Trophoblast cell (in vitro differentiated cells and primary cell): ENCODE measurements at regions not wholly inside any gene's neighbourhood (a gene's known extent, or its start where the extent isn't known, plus 50 kb on each side); places are given as distances from the start of the nearest gene placed in this dataset.

Source experiments
- DNase-seq, 2 donors: peaks; one replicate each; pipeline ENCODE4 v3.0.0-alpha.2; 2016
- H2AFZ ChIP-seq: 2 replicates; pipeline ENCODE4 v1.6.1; 2013; ENCODE audit warnings: low read length, moderate library complexity, mild to moderate bottlenecking; ENCODE audit not compliant: insufficient read depth, poor library complexity
- H2AK5ac ChIP-seq: 2 replicates; pipeline ENCODE4 v1.6.1; 2013; ENCODE audit warnings: mild to moderate bottlenecking, low read length
- H2BK120ac ChIP-seq: 2 replicates; pipeline ENCODE4 v1.6.1; 2013; ENCODE audit warnings: low read length, mild to moderate bottlenecking, moderate library complexity; ENCODE audit not compliant: insufficient read depth, poor library complexity
- H2BK12ac ChIP-seq: 2 replicates; pipeline ENCODE4 v1.6.1; 2013; ENCODE audit warnings: mild to moderate bottlenecking, low read length, moderate library complexity
- H2BK5ac ChIP-seq: 2 replicates; pipeline ENCODE4 v1.6.1; 2013; ENCODE audit warnings: low read length, low read depth, moderate library complexity, mild to moderate bottlenecking; ENCODE audit not compliant: poor library complexity
- H3K14ac ChIP-seq: 2 replicates; pipeline ENCODE4 v1.6.1; 2013; ENCODE audit warnings: mild to moderate bottlenecking, low read length
- H3K18ac ChIP-seq: 2 replicates; pipeline ENCODE4 v1.6.1; 2013; ENCODE audit warnings: mild to moderate bottlenecking, low read length
- H3K23ac ChIP-seq: 2 replicates; pipeline ENCODE4 v1.6.1; 2013; ENCODE audit warnings: low read length
- H3K27ac ChIP-seq: 2 replicates; pipeline ENCODE4 v1.5.1; 2013; ENCODE audit warnings: low read depth, mild to moderate bottlenecking, inconsistent platforms, low read length, moderate library complexity
- H3K27me3 ChIP-seq: 2 replicates; pipeline ENCODE4 v1.6.1; 2013; ENCODE audit warnings: inconsistent platforms, mild to moderate bottlenecking, low read length, moderate library complexity; ENCODE audit not compliant: insufficient read depth
- H3K36me3 ChIP-seq, 2 experiments: 1 replicate in 1 of 2; 2 replicates in 1 of 2; pipeline ENCODE4 v1.6.1; 2013; ENCODE audit warnings: low read length in 2 of 2, mild to moderate bottlenecking in 2 of 2, moderate library complexity in 1 of 2; ENCODE audit not compliant: insufficient read depth in 2 of 2, control insufficient read depth in 1 of 2
- H3K4ac ChIP-seq: 2 replicates; pipeline ENCODE4 v1.6.1; 2013; ENCODE audit warnings: low read depth, mild to moderate bottlenecking, low read length, moderate library complexity
- H3K4me1 ChIP-seq, 2 experiments: 1 replicate in 1 of 2; 2 replicates in 1 of 2; pipeline ENCODE4 v1.6.1; 2013; ENCODE audit warnings: low read length in 2 of 2, mild to moderate bottlenecking in 2 of 2, moderate library complexity in 1 of 2; ENCODE audit not compliant: insufficient read depth in 2 of 2, control insufficient read depth in 1 of 2
- H3K4me2 ChIP-seq: 2 replicates; pipeline ENCODE4 v1.6.1; 2013; ENCODE audit warnings: inconsistent platforms, mild to moderate bottlenecking, low read length, moderate library complexity
- H3K4me3 ChIP-seq: 2 replicates; pipeline ENCODE4 v1.5.1; 2013; ENCODE audit warnings: mild to moderate bottlenecking, low read depth, low read length, inconsistent platforms
- H3K79me1 ChIP-seq: one replicate; pipeline ENCODE4 v1.6.1; 2013; ENCODE audit warnings: low read length
- H3K79me2 ChIP-seq: 2 replicates; pipeline ENCODE4 v1.6.1; 2013; ENCODE audit warnings: low read length, mild to moderate bottlenecking; ENCODE audit not compliant: control insufficient read depth, insufficient read depth, poor library complexity
- H3K9ac ChIP-seq: 2 replicates; pipeline ENCODE4 v1.6.1; 2013; ENCODE audit warnings: mild to moderate bottlenecking, low read length
- H3K9me3 ChIP-seq: 2 replicates; pipeline ENCODE4 v1.6.1; 2013; ENCODE audit warnings: low read depth, mild to moderate bottlenecking, control low read depth, inconsistent platforms, low read length; ENCODE audit not compliant: insufficient read depth
- H4K12ac ChIP-seq: 2 replicates; pipeline ENCODE4 v1.6.1; 2013; ENCODE audit warnings: low read depth, mild to moderate bottlenecking, low read length, moderate library complexity
- H4K8ac ChIP-seq: 2 replicates; pipeline ENCODE4 v1.6.1; 2013; ENCODE audit warnings: low read depth, mild to moderate bottlenecking, low read length, moderate library complexity
- H4K91ac ChIP-seq: one replicate; pipeline ENCODE4 v1.6.1; 2013; ENCODE audit warnings: low read depth, mild to moderate bottlenecking, low read length, moderate library complexity
- whole genome bisulfite sequencing: extraction: QIAGEN DNeasy Blood & Tissue Kit; methylation state at CpG from one replicate; pipeline ENCODE4 v1.1.7; 2013; ENCODE audit warnings: missing lambda C conversion rate; ENCODE audit not compliant: insufficient read length, insufficient coverage; ENCODE audit errors: extremely low coverage; 5-methylcytosine and 5-hydroxymethylcytosine counted together

DNA sequence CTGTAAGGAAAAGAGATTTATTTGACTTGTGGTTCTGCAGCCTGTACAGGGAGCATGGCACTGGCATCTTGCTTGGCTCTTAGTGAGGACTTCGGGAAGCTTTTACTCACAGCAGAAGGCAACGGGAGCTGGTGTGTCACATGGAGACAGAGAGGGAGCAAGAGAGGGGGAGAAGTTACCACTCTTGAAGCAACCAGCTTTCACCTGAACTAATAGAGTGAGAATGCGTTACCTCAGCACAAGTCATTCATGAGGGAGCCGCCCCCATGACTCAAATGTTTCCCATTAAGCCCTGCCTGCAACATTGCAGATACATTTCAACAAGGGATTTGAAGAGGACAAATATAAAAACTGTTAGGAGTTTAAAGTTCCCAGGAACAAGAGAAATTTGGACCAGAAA, 190.0 kb downstream of the CYRIA start:
- H3K36me3 ChIP-seq: no peaks in the 10 kb centered on the region
- no peak overlapping the region for H3K4me3 ChIP-seq

DNA sequence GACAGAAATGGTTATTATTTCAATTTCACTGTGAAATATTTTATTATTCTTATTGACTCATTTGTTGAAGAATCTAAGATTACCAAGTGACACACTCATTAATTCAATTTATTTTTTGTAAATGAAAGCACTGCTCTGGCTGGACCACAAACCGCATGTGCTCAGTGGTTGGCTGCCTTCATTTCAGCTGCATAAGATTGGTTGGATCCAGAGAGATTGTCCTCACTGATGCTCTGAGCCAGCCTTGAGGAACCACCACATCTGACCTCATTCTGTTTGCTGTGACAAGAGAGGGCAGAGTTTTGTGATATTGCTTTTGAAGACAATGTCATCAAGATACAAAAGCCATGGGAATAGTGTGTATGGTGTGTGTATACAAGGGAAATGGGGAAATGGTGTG, 192.1 kb downstream of the CYRIA start:
- Histone ChIP-seq H3K27me3 (no peaks in the 10 kb centered on the region), H2AFZ (no peak overlapping the region), H3K27ac (no peak overlapping the region), H3K79me1 (no peaks in the 10 kb centered on the region), H3K9ac (no peak overlapping the region), H3K18ac (no peak overlapping the region), H3K4ac (no peak overlapping the region), H3K23ac (no peak overlapping the region), H3K4me1 (no peaks in the 10 kb centered on the region), H2BK12ac (no peak overlapping the region), H2AK5ac (no peak overlapping the region), H4K91ac (no peak overlapping the region), H2BK5ac (no peak overlapping the region), H4K8ac (no peak overlapping the region), H3K36me3 (no peaks in the 10 kb centered on the region), H4K12ac (no peak overlapping the region), H3K4me2 (no peak overlapping the region), H2BK120ac (no peak overlapping the region), H3K9me3 (no peaks in the 10 kb centered on the region), H3K14ac (no peak overlapping the region), H3K79me2 (no peaks in the 10 kb centered on the region), H3K4me3 (no peak overlapping the region)
- DNase-seq: no peak
- WGBS: no CpG with 5 or more reads among the region's 1 CpG

More for the DNA sequence above, 190.0 kb downstream of the CYRIA start:
- Histone ChIP-seq H3K9me3 (no peaks in the 10 kb centered on the region), H3K9ac (no peak overlapping the region), H4K12ac (no peak overlapping the region), H3K23ac (no peak overlapping the region), H2BK120ac (no peak overlapping the region), H2AK5ac (no peak overlapping the region), H3K4ac (no peak overlapping the region), H4K91ac (no peak overlapping the region), H2BK12ac (no peak overlapping the region), H3K27ac (no peak overlapping the region), H2AFZ (no peak overlapping the region), H2BK5ac (no peak overlapping the region), H3K27me3 (no peaks in the 10 kb centered on the region), H4K8ac (no peak overlapping the region), H3K18ac (no peak overlapping the region), H3K4me1 (no peaks in the 10 kb centered on the region), H3K14ac (no peak overlapping the region), H3K79me1 (no peaks in the 10 kb centered on the region), H3K79me2 (no peaks in the 10 kb centered on the region), H3K4me2 (no peak overlapping the region)
- no CpG with 5 or more reads among the region's 4 CpGs for WGBS
- peak; percentile 2 to 26 for DNase-seq

DNA sequence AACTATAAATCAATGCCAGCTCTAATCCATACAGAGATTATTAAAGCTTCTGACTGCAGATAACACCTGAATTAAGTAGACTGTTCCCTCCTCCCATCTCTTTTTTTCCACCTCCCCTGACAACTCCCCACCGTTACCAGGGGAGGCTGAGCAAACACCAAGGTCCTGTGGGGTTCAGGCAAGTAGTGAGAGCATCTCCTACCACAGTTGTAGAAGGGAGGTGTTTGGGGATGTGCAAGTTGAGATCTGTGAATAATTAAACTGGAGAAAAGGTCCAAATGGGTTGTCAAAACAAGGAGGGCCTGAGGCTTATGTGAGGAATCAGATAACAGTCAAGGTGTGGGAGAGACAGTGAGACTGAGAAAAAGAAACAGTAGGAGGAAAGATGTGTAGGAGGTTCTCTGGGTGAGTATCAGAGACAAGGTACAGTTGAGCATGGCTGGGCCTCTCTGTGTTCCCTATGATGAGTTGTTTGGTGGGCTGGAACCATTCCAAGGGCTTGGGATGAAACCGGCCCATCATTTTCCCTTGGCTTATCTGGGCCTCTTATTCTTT, 194.6 kb downstream of the CYRIA start:
- H4K91ac ChIP-seq: no peak overlapping the region
- no peak overlapping the region for H3K4ac ChIP-seq
- DNase-seq: no peak
- H3K4me1 ChIP-seq: no peaks in the 10 kb centered on the region
- no peak overlapping the region for H2BK12ac ChIP-seq
- H3K4me2 ChIP-seq: no peak overlapping the region
- no peak overlapping the region for H2AFZ ChIP-seq
- no peak overlapping the region for H3K4me3 ChIP-seq
- H3K23ac ChIP-seq: no peak overlapping the region
- WGBS: no CpG with 5 or more reads among the region's 2 CpGs
- H3K27ac ChIP-seq: no peak overlapping the region
- no peaks in the 10 kb centered on the region for H3K79me1 ChIP-seq
- no peak overlapping the region for H3K14ac ChIP-seq
- H3K36me3 ChIP-seq: no peaks in the 10 kb centered on the region
- no peak overlapping the region for H2AK5ac ChIP-seq
- no peak overlapping the region for H3K18ac ChIP-seq
- no peaks in the 10 kb centered on the region for H3K79me2 ChIP-seq
- no peak overlapping the region for H4K12ac ChIP-seq
- H3K27me3 ChIP-seq: no peaks in the 10 kb centered on the region
- H4K8ac ChIP-seq: no peak overlapping the region
- H2BK120ac ChIP-seq: no peak overlapping the region
- H2BK5ac ChIP-seq: no peak overlapping the region
- peaks cover 2% of the 10 kb centered on the region for H3K9me3 ChIP-seq
- H3K9ac ChIP-seq: no peak overlapping the region

DNA sequence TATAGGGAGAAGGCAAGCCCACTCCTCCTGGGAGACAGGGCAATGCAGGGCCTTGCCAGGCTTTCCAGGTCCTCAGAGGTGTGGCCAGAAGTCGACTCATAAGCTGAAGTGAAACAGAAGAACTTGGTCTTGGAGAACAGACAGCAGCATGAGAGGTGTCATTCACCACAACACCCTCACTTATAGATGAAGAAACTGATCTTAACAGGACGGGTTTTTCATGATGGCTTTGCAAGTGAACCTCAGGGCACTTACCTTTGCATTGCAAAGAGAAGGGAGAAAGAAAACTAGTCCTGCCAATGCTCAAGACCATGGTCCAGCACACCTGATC, 198.8 kb downstream of the CYRIA start:
- no peaks in the 10 kb centered on the region for H3K79me2 ChIP-seq
- H3K18ac ChIP-seq: no peak overlapping the region
- H3K9ac ChIP-seq: no peak overlapping the region
- no peak overlapping the region for H2BK5ac ChIP-seq
- no peaks in the 10 kb centered on the region for H3K4me1 ChIP-seq
- H3K4me3 ChIP-seq: no peak overlapping the region
- no peak overlapping the region for H3K23ac ChIP-seq
- no peak for DNase-seq
- H3K4me2 ChIP-seq: no peak overlapping the region
- no peak overlapping the region for H2BK120ac ChIP-seq
- H4K91ac ChIP-seq: no peak overlapping the region
- H3K36me3 ChIP-seq: no peaks in the 10 kb centered on the region
- H3K9me3 ChIP-seq: peaks cover 2% of the 10 kb centered on the region
- H3K79me1 ChIP-seq: no peaks in the 10 kb centered on the region
- H4K12ac ChIP-seq: no peak overlapping the region
- H3K27me3 ChIP-seq: no peaks in the 10 kb centered on the region
- no peak overlapping the region for H2AFZ ChIP-seq
- H4K8ac ChIP-seq: no peak overlapping the region
- no peak overlapping the region for H3K27ac ChIP-seq
- no peak overlapping the region for H3K4ac ChIP-seq
- H2BK12ac ChIP-seq: no peak overlapping the region
- WGBS: no CpG with 5 or more reads among the region's 2 CpGs
- no peak overlapping the region for H3K14ac ChIP-seq
- no peak overlapping the region for H2AK5ac ChIP-seq
